Heart left ventricle (tissue), 16 donors: ENCODE measurements at regions not wholly inside any gene's neighbourhood (a gene's known extent, or its start where the extent isn't known, plus 50 kb on each side); places are given as distances from the start of the nearest gene placed in this dataset.

Experiments used
- ATAC-seq, 4 donors: fragments of 200-7000 bp; cut with Tn5 transposase; one replicate each; pipeline ENCODE4 v1.9.1; 2020 to 2022; ENCODE audit warnings: moderate library complexity in 4 of 4, mild to moderate bottlenecking in 3 of 4, moderate number of reproducible peaks in 1 of 4
- DNase-seq, 5 donors: peaks; one replicate each; pipeline ENCODE4 v3.0.0-alpha.2; 2020
- H3K27ac ChIP-seq, 12 donors: fragments of 200-600 bp; sonication (generic) in 4 of 12; one replicate each; pipeline versions ENCODE4 v1.5.0 to v1.8.0; 2016 to 2022; ENCODE audit warnings: mild to moderate bottlenecking in 2 of 12
- H3K27me3 ChIP-seq, 9 donors: fragments of 200-600 bp; sonication (generic) in 2 of 9; one replicate each; pipeline versions ENCODE4 v1.5.1 to v1.8.0; 2016 to 2022; ENCODE audit warnings: mild to moderate bottlenecking in 3 of 9
- H3K36me3 ChIP-seq, 9 donors: fragments of 200-600 bp; sonication (generic) in 2 of 9; one replicate each; pipeline versions ENCODE4 v1.5.0 to v1.8.0; 2018 to 2022; ENCODE audit warnings: mild to moderate bottlenecking in 2 of 9
- H3K4me1 ChIP-seq, 12 donors: fragments of 200-600 bp; sonication (generic) in 4 of 12; one replicate each; pipeline versions ENCODE4 v1.5.0 to v1.8.0; 2016 to 2022; ENCODE audit warnings: mild to moderate bottlenecking in 3 of 12
- H3K4me3 ChIP-seq, 12 donors: fragments of 200-600 bp; sonication (generic) in 4 of 12; one replicate each; pipeline versions ENCODE4 v1.5.0 to v1.8.0; 2017 to 2022; ENCODE audit warnings: mild to moderate bottlenecking in 9 of 12, moderate library complexity in 4 of 12
- H3K9me3 ChIP-seq, 12 donors: fragments of 200-600 bp; sonication (generic) in 4 of 12; one replicate each; pipeline versions ENCODE4 v1.5.0 to v1.8.0; 2016 to 2022; ENCODE audit warnings: mild to moderate bottlenecking in 1 of 12
- POLR2A ChIP-seq, 2 donors: fragments of 450-650 bp; IDR thresholded peaks; one replicate each; pipeline ENCODE4 v1.6.1; 2017; ENCODE audit warnings: antibody characterized with exemption in 2 of 2, mild to moderate bottlenecking in 2 of 2, moderate library complexity in 2 of 2
- WGBS, 4 donors: extraction: QIAGEN DNeasy Blood & Tissue Kit in 2 of 4; methylation state at CpG; one replicate each; pipeline versions ENCODE4 v1.1.5 to v1.1.7; 2013 to 2018; 5-methylcytosine and 5-hydroxymethylcytosine counted together
- intact Hi-C, 10 donors: fragments of 100-400 bp; cut with DNase I; formaldehyde crosslinking; loops; one replicate each; pipeline versions ENCODE4 v1.11.1 to v1.14.2; 2022
- TF ChIP-seq, protein P1 (sequence below), 12 donors: fragments of 200-600 bp; sonication (generic) in 4 of 12; IDR thresholded peaks; one replicate each; pipeline versions ENCODE4 v1.5.0 to v1.8.0; 2018 to 2022; ENCODE audit warnings: antibody characterized with exemption in 12 of 12, mild to moderate bottlenecking in 5 of 12
- donor health status: ischemic (EF 13 %, LVEDD 7.1; RV severe dilation, severe dysfunction).
- donor health status: healthy with polysubstance abuse.
- donor health status: DM: no; HTN: yes; CAD: no.
- donor health status: DM: no; HTN: no; CAD: no.
- donor health status: ischemic (EF 25% LVEDD 6.9; RV normal size, moderate dysfunction).
- donor health status: ischemic (EF 25% LVEDD 5.7; RV mildly dilated, moderate dysfunction).
- donor health status: healthy.
- donor health status: DM: yes; HTN: yes; CAD: no.
- donor health status: ischemic (EF 35%, LVEDD 5.7; RV mildly dilated, moderate dysfunction).
- donor health status: nonischemic (EF 11% LVEDD 7.7; RV severe dilation, severe dysfunction).
- donor health status: DM: yes; HTN: yes; CAD: no.
- donor health status: PGD.
- donor health status: ischemic (EF 29% LVEDD 5.4; RV normal size, mild dysfunction).
- donor health status: nonischemic (EF 23%, LVEDD 6.1; RV moderate dilation, normal function).

DNA sequence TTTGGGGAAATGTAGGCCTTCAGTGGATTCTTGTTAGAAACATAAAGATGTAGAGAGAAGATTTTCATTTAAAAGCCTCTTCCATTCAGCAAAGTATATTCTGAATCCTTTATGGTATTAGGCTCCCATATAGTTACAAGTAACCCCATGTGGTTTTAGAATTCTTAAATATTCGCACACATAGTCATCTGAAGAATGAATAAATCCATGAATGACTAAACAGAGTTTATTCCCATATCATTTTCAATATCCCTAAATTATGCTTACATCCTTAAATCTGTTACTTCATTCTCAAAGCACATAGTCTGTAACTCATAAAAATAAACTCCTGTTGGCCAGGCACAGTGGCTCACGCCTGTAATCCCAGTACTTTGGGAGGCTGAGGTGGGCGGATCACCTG is 962.1 kb downstream of the KCNJ18 start:
- Histone ChIP-seq H3K4me1 (no peaks in the 10 kb centered on the region), H3K27ac (no peak overlapping the region), H3K9me3 (peaks cover 0 to 19% (median 0%) of the 10 kb centered on the region in 12 donors), H3K27me3 (no peaks in the 10 kb centered on the region), H3K4me3 (no peak overlapping the region), H3K36me3 (no peaks in the 10 kb centered on the region)
- ATAC-seq (no peak), DNase-seq (no peak)
- WGBS, 4 donors: 48 to 57% (median 56%) methylated on average over 3 of the region's 3 CpGs
- intact Hi-C loops: no loop called here
- TF ChIP-seq, protein P1, sequence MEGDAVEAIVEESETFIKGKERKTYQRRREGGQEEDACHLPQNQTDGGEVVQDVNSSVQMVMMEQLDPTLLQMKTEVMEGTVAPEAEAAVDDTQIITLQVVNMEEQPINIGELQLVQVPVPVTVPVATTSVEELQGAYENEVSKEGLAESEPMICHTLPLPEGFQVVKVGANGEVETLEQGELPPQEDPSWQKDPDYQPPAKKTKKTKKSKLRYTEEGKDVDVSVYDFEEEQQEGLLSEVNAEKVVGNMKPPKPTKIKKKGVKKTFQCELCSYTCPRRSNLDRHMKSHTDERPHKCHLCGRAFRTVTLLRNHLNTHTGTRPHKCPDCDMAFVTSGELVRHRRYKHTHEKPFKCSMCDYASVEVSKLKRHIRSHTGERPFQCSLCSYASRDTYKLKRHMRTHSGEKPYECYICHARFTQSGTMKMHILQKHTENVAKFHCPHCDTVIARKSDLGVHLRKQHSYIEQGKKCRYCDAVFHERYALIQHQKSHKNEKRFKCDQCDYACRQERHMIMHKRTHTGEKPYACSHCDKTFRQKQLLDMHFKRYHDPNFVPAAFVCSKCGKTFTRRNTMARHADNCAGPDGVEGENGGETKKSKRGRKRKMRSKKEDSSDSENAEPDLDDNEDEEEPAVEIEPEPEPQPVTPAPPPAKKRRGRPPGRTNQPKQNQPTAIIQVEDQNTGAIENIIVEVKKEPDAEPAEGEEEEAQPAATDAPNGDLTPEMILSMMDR (IDR thresholded peaks at IDR 0.05): no peak
- no peak for TF ChIP-seq POLR2A (IDR thresholded peaks at IDR 0.05)

DNA sequence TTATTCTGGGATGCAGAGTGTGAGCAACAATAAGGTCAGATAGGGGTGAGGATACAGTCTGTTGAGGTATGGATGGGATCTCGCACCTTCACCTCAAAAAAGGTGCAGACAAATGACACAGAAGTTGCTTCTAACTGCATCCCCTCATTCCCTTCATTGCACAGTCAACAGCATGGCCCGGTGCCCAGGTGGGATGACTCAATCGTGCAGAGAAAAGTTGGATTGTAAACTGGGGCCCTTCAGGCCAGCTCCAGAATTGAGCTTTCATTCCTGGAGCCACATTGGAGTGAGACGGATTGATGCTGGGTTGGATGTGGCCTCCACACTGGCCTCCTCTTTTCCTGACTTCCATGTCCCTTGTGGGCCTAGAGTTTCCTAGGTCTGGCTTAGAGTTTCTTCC is 977.4 kb downstream of the KCNJ18 start:
- Histone ChIP-seq H3K27me3 (no peaks in the 10 kb centered on the region), H3K4me3 (no peak overlapping the region), H3K27ac (no peak overlapping the region), H3K36me3 (no peaks in the 10 kb centered on the region), H3K4me1 (no peaks in the 10 kb centered on the region), H3K9me3 (peaks cover 0 to 7% (median 0%) of the 10 kb centered on the region in 12 donors)
- TF ChIP-seq, protein P1 (IDR thresholded peaks at IDR 0.05): no peak
- no peak for TF ChIP-seq POLR2A (IDR thresholded peaks at IDR 0.05)
- 60 to 74% (median 62%) methylated on average over 4 of the region's 4 CpGs for WGBS, 4 donors
- ATAC-seq (no peak), DNase-seq (no peak)
- intact Hi-C loops: no loop called here

DNA sequence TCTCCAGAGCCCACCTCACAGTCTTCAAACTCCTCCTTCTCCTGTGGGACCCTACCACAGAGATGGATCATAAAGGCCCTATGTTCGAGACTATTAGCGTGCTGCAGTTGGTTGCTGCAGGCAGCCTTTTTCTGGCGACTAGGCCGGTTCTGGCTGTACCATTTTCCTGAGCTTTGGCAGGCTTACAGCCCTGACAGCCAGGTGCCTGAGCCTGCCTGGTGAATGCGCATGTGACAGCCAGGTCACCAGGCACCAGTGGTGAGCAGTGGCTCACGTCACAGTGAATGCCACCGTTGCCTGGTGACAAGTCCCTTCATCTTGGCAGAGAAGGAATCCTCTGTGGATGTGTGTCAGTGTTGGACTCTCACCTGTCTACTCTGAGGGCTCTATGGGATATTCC is 978.8 kb downstream of the KCNJ18 start:
- 69 to 82% (median 79%) methylated on average over 7 of the region's 7 CpGs for WGBS, 4 donors
- H3K4me3 ChIP-seq: no peak overlapping the region
- no peaks in the 10 kb centered on the region for H3K36me3 ChIP-seq
- no peaks in the 10 kb centered on the region for H3K27me3 ChIP-seq
- no peaks in the 10 kb centered on the region for H3K4me1 ChIP-seq
- DNase-seq (no peak), ATAC-seq (no peak)
- intact Hi-C loops: no loop called here
- H3K27ac ChIP-seq: no peak overlapping the region
- TF ChIP-seq POLR2A (IDR thresholded peaks at IDR 0.05): no peak
- TF ChIP-seq, protein P1 (IDR thresholded peaks at IDR 0.05): no peak
- peaks cover 0 to 7% (median 0%) of the 10 kb centered on the region in 12 donors for H3K9me3 ChIP-seq

DNA sequence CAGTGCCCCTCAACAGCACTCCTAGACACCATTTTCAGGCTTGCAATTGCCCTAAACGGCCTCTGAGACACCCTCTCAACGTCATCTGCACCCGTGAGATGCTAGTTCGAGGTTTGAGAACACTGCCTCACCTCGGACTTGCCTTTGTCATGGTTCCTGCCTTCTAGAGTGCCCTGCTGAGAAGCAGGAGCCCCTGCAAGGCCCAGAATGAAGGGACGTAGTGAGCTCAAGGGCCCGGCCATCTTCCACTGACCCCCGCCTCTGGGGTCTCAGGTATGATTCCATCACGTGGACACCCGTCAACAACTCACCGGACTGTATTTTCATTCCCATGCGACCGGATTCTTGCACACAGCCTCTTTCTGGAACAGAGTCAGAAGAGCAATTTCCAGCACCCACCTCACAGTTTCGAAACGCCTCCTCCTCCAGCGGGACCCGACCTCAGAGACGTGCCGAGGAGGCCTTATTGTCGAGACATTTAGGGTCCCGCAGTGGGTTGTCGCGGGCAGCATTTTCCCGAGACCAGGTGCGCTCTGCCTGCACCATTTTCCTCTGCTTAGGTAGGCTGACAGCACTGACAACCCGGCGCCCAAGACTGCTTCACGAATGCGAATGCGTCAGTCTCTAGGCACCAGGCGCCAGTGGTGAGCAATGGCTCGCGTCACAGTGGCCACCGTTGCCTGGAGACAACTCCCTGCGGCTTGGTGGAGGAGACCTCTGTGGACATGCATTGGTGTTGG is 999.9 kb downstream of the KCNJ18 start:
- Histone ChIP-seq H3K27ac (no peak overlapping the region), H3K36me3 (no peaks in the 10 kb centered on the region), H3K4me3 (no peak overlapping the region), H3K9me3 (peaks cover 0 to 8% (median 0%) of the 10 kb centered on the region in 12 donors), H3K4me1 (no peaks in the 10 kb centered on the region), H3K27me3 (no peaks in the 10 kb centered on the region)
- DNase-seq (no peak), ATAC-seq (no peak)
- intact Hi-C loops: no loop called here
- 82 to 83% (median 82%) methylated on average over 34 to 35 of the region's 35 CpGs for WGBS, 4 donors
- no peak for TF ChIP-seq POLR2A (IDR thresholded peaks at IDR 0.05)
- TF ChIP-seq, protein P1 (IDR thresholded peaks at IDR 0.05): no peak
